ENCODE measurements at regions not wholly inside any gene's neighbourhood (a gene's known extent, or its start where the extent isn't known, plus 50 kb on each side); places are given as distances from the start of the nearest gene placed in this dataset.

DNA sequence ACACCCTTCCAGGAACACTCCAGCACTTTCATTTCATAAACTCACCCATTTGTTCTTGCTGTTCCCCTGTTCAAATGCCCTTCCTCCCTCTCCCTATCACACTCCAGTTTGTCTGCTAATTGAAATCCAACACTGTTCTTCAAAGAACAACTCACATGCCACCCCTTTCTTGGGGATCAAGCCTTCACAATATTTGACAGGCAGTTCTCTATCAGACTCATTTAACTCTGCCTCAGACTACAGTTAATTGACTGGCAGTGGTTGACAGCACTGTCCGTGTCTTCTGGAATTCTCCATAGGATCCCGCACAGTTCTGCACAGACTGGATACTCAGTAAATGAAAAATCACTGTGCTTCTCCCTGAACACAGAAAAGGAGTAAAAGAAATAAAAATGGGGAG lies 87.8 kb downstream of the PMP22 start:
- TF ChIP-seq, protein P1, sequence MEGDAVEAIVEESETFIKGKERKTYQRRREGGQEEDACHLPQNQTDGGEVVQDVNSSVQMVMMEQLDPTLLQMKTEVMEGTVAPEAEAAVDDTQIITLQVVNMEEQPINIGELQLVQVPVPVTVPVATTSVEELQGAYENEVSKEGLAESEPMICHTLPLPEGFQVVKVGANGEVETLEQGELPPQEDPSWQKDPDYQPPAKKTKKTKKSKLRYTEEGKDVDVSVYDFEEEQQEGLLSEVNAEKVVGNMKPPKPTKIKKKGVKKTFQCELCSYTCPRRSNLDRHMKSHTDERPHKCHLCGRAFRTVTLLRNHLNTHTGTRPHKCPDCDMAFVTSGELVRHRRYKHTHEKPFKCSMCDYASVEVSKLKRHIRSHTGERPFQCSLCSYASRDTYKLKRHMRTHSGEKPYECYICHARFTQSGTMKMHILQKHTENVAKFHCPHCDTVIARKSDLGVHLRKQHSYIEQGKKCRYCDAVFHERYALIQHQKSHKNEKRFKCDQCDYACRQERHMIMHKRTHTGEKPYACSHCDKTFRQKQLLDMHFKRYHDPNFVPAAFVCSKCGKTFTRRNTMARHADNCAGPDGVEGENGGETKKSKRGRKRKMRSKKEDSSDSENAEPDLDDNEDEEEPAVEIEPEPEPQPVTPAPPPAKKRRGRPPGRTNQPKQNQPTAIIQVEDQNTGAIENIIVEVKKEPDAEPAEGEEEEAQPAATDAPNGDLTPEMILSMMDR (IDR thresholded peaks at IDR 0.05): no peak

DNA sequence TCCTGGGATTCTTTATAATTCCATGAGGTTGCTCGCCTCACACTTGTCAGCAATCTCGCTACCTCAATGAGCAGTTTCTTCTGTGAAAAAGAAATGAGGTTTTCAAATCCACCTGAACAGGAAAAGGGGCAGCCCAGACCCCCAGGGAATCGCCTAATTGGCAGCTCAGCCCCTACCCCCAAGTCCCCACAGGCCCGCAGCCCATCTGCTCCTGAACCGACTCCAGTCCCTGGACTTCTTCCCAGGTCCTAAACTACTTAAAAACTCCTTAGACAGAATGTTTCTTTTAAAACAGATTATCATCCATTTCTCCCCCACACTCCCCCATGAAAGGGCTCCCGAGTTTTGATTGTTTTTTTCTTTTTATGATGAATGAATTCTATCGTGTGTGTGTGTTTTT lies 89.8 kb downstream of the PMP22 start:
- TF ChIP-seq, protein P1 (IDR thresholded peaks at IDR 0.05): no peak

DNA sequence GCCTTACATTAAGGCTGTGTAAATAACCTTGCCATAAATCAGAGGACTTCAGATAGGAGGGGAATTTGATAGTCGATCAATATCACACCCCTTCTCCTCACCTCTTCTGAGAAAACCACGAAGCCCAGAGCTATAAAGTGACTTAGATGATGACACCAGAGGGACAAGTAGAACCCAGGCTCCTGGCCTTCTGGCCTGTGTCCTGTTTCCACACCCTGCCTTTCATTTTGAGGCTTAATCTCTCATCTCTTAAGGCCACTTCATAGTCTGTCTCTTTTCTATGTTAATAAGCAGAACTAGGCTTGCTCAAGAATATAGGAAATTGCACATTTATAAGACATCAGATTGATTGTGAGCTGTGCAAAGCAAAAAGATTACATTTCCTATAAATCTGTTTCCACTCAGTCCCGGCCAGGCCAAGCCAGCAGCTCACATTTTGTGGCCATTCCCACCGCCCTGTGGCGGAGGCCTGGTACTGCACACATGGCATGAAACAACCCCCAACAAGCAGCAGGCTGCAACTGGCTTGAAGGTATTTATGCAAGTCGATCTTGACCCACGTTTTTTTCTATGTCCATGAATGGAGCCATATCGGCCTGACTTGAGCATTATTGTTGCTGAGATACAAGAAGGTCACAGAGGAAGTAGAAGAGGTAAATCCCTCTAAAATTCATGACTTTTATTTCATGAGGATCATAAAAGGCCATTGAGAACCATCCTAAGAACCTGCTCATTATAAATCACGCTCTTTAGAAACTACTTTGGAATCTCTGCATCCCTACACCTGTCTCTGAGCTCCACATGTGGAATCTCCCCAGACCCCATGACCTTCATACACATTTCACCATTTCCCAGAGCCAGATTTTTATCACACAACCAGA lies 93.7 kb downstream of the PMP22 start:
- TF ChIP-seq, protein P1 (IDR thresholded peaks at IDR 0.05): peak; percentile 83

DNA sequence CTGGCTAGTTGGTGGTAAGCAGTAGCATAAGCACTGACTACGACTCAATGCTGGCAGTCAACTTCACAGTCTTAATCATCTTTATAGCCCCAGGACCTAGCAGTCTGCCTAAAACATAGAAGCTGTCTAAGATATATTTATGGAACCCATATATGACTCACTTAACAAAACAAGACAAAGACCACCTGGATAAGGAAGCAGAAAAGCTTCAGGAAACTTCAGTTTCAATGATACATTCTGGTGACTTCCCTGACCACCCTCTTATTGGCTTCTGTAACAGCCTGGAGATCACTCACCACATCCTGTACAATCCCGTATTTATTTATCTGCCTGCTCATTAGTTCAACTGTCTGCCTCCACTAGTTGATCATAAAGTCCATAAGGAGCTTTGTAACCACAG lies 95.5 kb downstream of the PMP22 start:
- TF ChIP-seq, protein P1 (IDR thresholded peaks at IDR 0.05): no peak

DNA sequence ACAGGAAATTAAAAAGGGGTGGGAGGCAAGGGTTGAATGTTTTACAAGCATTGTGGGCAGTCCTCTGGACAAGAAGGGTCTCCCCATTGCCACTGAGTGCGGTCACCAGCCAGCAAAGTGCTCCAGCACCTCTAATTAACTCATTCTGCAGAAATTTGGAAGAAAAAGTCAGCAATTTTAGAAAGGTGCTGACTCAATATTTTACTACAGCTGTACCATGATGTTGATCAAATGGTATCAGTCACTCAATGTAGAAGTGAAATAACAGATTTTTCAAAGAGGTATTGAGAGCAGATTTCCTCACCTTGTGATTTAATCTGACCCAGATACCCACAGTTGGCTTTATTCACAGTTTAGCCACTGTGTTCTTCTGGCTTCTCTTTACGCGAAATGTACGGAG lies 96.7 kb downstream of the PMP22 start:
- TF ChIP-seq, protein P1 (IDR thresholded peaks at IDR 0.05): no peak

DNA sequence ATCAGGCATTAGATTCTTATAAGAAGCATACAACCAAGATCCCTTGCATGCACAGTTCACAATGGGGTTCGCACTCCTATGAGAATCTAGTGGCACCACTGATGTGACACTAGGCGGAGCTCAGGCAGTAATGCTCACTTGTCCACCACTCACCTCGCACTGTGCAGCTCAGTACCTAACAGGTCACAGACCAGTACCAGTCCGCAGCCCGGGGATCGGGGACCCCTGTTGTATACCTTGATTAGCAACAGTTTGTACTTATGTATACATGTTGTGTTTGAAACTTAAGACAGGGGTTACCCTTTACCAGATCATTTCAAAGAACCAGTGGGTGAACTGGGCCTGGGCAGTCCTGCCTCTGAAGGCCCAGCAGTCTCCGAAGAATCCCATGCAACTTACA lies 103.7 kb downstream of the PMP22 start:
- TF ChIP-seq, protein P1 (IDR thresholded peaks at IDR 0.05): no peak

DNA sequence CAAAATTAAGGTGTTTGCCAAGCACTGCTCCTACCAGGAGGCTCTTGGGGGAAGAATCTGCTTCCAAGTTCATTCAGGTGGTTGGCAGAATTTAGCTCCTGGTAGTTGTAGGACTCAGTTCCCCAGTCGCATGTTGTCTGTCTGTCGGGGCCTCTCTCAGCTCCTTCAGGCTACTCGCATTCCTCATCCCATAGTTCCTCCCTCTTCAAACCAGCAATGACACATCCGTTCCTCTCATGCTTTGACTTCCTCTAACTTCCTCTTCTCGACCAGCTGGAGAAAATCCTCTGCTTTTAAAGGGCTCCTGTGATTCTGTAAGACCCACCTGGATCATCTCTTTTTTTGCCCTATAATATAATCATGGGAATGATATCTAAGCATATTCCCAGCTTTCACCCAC lies 108.1 kb downstream of the PMP22 start:
- TF ChIP-seq, protein P1 (IDR thresholded peaks at IDR 0.05): no peak
